ENCODE measurements at regions not wholly inside any gene's neighbourhood (a gene's known extent, or its start where the extent isn't known, plus 50 kb on each side); places are given as distances from the start of the nearest gene placed in this dataset.

- no peak for DNase-seq
These were observed 183.0 kb downstream of the SUCNR1 start for GRCh38 chr3:152056481-152056880.

GRCh38 chr3:152056987-152057386 lies 183.5 kb downstream of the SUCNR1 start:
- DNase-seq, result no peak

GRCh38 chr3:152058856-152059255 lies 185.4 kb downstream of the SUCNR1 start:
- no peak for DNase-seq

- DNase-seq, result no peak
These were observed 187.3 kb downstream of the SUCNR1 start for GRCh38 chr3:152060701-152061100.

- no peak for DNase-seq
These were observed 187.9 kb downstream of the SUCNR1 start for GRCh38 chr3:152061296-152061695.

GRCh38 chr3:152069871-152070270 lies 196.4 kb downstream of the SUCNR1 start:
- no peak for DNase-seq

GRCh38 chr3:152071315-152071714 lies 197.4 kb upstream of the MBNL1 start:
- no peak for DNase-seq

GRCh38 chr3:152071924-152072323 lies 196.8 kb upstream of the MBNL1 start:
- DNase-seq, result no peak

GRCh38 chr3:152073267-152073666 lies 195.5 kb upstream of the MBNL1 start:
- no peak for DNase-seq

- no peak for DNase-seq
These were observed 192.6 kb upstream of the MBNL1 start for GRCh38 chr3:152076148-152076547.

GRCh38 chr3:152079980-152080379 lies 188.7 kb upstream of the MBNL1 start:
- no peak for DNase-seq

- no peak for DNase-seq
These were observed 185.6 kb upstream of the MBNL1 start for GRCh38 chr3:152083135-152083534.

- DNase-seq, result no peak
These were observed 184.1 kb upstream of the MBNL1 start for GRCh38 chr3:152084441-152085158.

- no peak for DNase-seq
These were observed 181.6 kb upstream of the MBNL1 start for GRCh38 chr3:152087153-152087552.

- DNase-seq, result no peak
These were observed 179.2 kb upstream of the MBNL1 start for GRCh38 chr3:152089528-152089927.

- DNase-seq, result no peak
These were observed 177.0 kb upstream of the MBNL1 start for GRCh38 chr3:152091725-152092124.

GRCh38 chr3:152093901-152094300 lies 174.8 kb upstream of the MBNL1 start:
- no peak for DNase-seq

- DNase-seq, result no peak
These were observed 174.3 kb upstream of the MBNL1 start for GRCh38 chr3:152094406-152094805.

- DNase-seq, result no peak
These were observed 173.3 kb upstream of the MBNL1 start for GRCh38 chr3:152095472-152095871.

- no peak for DNase-seq
These were observed 172.3 kb upstream of the MBNL1 start for GRCh38 chr3:152096280-152096906.

- no peak for DNase-seq
These were observed 171.6 kb upstream of the MBNL1 start for GRCh38 chr3:152097120-152097519.

GRCh38 chr3:152097770-152098169 lies 171.0 kb upstream of the MBNL1 start:
- no peak for DNase-seq

- peak; percentile 56 for DNase-seq
These were observed 168.1 kb upstream of the MBNL1 start for GRCh38 chr3:152100491-152101132.

GRCh38 chr3:152102410-152102809 lies 166.3 kb upstream of the MBNL1 start:
- DNase-seq, result no peak

All from SIG-M5 (cell line).